ENCODE measurements at regions not wholly inside any gene's neighbourhood (a gene's known extent, or its start where the extent isn't known, plus 50 kb on each side); places are given as distances from the start of the nearest gene placed in this dataset.

DNA sequence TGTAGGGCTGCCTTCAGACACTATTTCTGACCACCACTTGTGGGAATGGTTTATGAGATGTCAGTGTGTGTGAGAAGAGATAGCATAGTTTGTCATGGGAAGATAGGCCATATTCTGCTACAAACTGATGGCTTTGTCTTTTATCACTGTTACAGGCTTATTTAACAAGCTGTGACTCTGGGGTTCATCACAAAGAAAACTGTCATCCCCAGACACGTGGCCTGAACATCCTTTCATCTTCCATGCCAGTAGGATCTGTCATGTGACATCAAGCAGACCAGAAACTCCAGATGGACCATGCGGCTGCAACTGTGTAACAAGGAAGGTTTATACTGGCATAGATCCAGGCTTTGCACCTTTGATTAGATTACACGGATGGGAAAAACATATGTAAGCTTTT lies 128.6 kb upstream of the KCNH7 start:
- Mint-ChIP-seq H3K4me1 (peaks cover 3% of the 10 kb centered on the region), H3K27me3 (ENCODE audit: insufficient read depth) (no peaks in the 10 kb centered on the region), H3K9me3 (no peaks in the 10 kb centered on the region), H3K27ac (no peak overlapping the region), H3K4me3 (no peak overlapping the region), H3K36me3 (ENCODE audit: low read depth) (no peaks in the 10 kb centered on the region)
- WGBS, 2 experiments (ENCODE audit: insufficient coverage in 1 of 2, insufficient read length in 1 of 2) = 83 to 85% methylated on average over 2 to 3 of the region's 3 CpGs
- DNase-seq = no peak
- Histone ChIP-seq H3K27ac (ENCODE audit: low read depth, low read length) (no peak overlapping the region), H3K9me3 (ENCODE audit: control insufficient read depth, low read length) (no peaks in the 10 kb centered on the region), H3K9ac (ENCODE audit: extremely low read depth, low read length, poor library complexity, severe bottlenecking) (no peak overlapping the region), H3K4me3 (ENCODE audit: low read length) (no peak overlapping the region), H3K27me3 (ENCODE audit: control insufficient read depth, insufficient read depth, low read length, poor library complexity, severe bottlenecking) (no peaks in the 10 kb centered on the region), H3K36me3 (ENCODE audit: control insufficient read depth, insufficient read depth, low read length) (no peaks in the 10 kb centered on the region), H3K4me1 (ENCODE audit: control insufficient read depth, insufficient read depth, low read length) (peaks cover 4% of the 10 kb centered on the region)
- TF ChIP-seq, protein P1, sequence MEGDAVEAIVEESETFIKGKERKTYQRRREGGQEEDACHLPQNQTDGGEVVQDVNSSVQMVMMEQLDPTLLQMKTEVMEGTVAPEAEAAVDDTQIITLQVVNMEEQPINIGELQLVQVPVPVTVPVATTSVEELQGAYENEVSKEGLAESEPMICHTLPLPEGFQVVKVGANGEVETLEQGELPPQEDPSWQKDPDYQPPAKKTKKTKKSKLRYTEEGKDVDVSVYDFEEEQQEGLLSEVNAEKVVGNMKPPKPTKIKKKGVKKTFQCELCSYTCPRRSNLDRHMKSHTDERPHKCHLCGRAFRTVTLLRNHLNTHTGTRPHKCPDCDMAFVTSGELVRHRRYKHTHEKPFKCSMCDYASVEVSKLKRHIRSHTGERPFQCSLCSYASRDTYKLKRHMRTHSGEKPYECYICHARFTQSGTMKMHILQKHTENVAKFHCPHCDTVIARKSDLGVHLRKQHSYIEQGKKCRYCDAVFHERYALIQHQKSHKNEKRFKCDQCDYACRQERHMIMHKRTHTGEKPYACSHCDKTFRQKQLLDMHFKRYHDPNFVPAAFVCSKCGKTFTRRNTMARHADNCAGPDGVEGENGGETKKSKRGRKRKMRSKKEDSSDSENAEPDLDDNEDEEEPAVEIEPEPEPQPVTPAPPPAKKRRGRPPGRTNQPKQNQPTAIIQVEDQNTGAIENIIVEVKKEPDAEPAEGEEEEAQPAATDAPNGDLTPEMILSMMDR (conservative IDR thresholded peaks at IDR 0.05) = no peak

DNA sequence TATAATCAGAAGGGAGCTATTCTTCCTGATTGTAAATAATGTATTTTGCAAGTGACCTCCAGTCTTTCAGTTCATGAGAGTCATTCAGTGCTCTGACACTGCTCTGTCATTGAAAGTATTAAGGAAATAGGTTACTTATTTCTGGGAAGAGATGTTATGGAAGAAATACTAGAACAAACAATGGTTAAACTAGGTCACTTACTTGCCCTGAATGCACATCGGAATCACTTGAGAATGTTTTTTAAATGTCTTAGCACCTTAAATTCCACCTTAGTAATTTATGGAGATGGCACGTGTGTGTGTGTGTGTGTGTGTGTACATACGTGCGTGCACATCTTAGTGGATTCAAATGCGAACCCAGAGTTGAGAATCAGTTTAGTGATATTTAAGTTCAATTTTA lies 126.6 kb upstream of the KCNH7 start:
- Mint-ChIP-seq H3K4me3 (no peak overlapping the region), H3K4me1 (no peaks in the 10 kb centered on the region), H3K27me3 (ENCODE audit: insufficient read depth) (no peaks in the 10 kb centered on the region), H3K9me3 (peaks cover 10% of the 10 kb centered on the region), H3K36me3 (ENCODE audit: low read depth) (no peaks in the 10 kb centered on the region), H3K27ac (no peak overlapping the region)
- Histone ChIP-seq H3K4me1 (ENCODE audit: control insufficient read depth, insufficient read depth, low read length) (peaks cover 4% of the 10 kb centered on the region), H3K27me3 (ENCODE audit: control insufficient read depth, insufficient read depth, low read length, poor library complexity, severe bottlenecking) (no peaks in the 10 kb centered on the region), H3K27ac (ENCODE audit: low read depth, low read length) (no peak overlapping the region), H3K9me3 (ENCODE audit: control insufficient read depth, low read length) (no peaks in the 10 kb centered on the region), H3K4me3 (ENCODE audit: low read length) (no peak overlapping the region), H3K9ac (ENCODE audit: extremely low read depth, low read length, poor library complexity, severe bottlenecking) (no peak overlapping the region), H3K36me3 (ENCODE audit: control insufficient read depth, insufficient read depth, low read length) (no peaks in the 10 kb centered on the region)
- TF ChIP-seq, protein P1 (conservative IDR thresholded peaks at IDR 0.05) = no peak
- DNase-seq = no peak
- WGBS, 2 experiments (ENCODE audit: insufficient coverage in 1 of 2, insufficient read length in 1 of 2) = 65 to 80% methylated on average over 1 to 5 of the region's 5 CpGs

DNA sequence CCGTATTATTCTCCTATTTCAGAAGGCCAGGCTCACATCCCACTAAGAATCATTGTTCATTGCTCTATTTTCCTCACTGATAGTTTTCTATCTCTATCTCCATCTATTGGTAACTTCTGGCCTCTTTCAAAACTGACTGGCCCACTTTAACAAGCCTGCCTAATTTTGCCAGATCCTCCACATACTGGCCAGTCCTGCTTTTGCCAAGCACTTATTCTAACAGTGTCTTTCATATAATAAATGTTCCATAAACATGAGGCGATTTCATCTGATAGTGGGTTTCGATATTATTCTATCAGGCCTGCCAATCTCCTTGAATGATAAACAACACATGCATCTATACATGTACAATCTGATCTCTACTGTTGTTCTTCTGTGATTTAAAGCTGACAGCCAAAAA lies 125.9 kb upstream of the KCNH7 start:
- no peak overlapping the region for H3K4me3 Mint-ChIP-seq
- no peak overlapping the region for H3K27ac ChIP-seq (ENCODE audit: low read depth, low read length)
- no peaks in the 10 kb centered on the region for H3K27me3 Mint-ChIP-seq (ENCODE audit: insufficient read depth)
- no peak overlapping the region for H3K9ac ChIP-seq (ENCODE audit: extremely low read depth, low read length, poor library complexity, severe bottlenecking)
- H3K27me3 ChIP-seq (ENCODE audit: control insufficient read depth, insufficient read depth, low read length, poor library complexity, severe bottlenecking) = no peaks in the 10 kb centered on the region
- no peaks in the 10 kb centered on the region for H3K36me3 Mint-ChIP-seq (ENCODE audit: low read depth)
- H3K9me3 ChIP-seq (ENCODE audit: control insufficient read depth, low read length) = no peaks in the 10 kb centered on the region
- no peaks in the 10 kb centered on the region for H3K4me1 Mint-ChIP-seq
- H3K4me1 ChIP-seq (ENCODE audit: control insufficient read depth, insufficient read depth, low read length) = peaks cover 4% of the 10 kb centered on the region
- TF ChIP-seq, protein P1 (conservative IDR thresholded peaks at IDR 0.05) = no peak
- H3K9me3 Mint-ChIP-seq = peaks cover 10% of the 10 kb centered on the region
- WGBS, 2 experiments (ENCODE audit: insufficient coverage in 1 of 2, insufficient read length in 1 of 2) = 67 to 91% methylated on average over 1 to 3 of the region's 3 CpGs
- H3K4me3 ChIP-seq (ENCODE audit: low read length) = no peak overlapping the region
- H3K36me3 ChIP-seq (ENCODE audit: control insufficient read depth, insufficient read depth, low read length) = no peaks in the 10 kb centered on the region
- H3K27ac Mint-ChIP-seq = no peak overlapping the region
- DNase-seq = no peak

Data from endodermal cell (in vitro differentiated cells).